SIG-M5 (cell line): ENCODE measurements at regions not wholly inside any gene's neighbourhood (a gene's known extent, or its start where the extent isn't known, plus 50 kb on each side); places are given as distances from the start of the nearest gene placed in this dataset.

ENCODE experiments used
- DNase-seq: peaks from one replicate; lab custom pipeline; 2025; lab: John Stamatoyannopoulos, UW

DNA sequence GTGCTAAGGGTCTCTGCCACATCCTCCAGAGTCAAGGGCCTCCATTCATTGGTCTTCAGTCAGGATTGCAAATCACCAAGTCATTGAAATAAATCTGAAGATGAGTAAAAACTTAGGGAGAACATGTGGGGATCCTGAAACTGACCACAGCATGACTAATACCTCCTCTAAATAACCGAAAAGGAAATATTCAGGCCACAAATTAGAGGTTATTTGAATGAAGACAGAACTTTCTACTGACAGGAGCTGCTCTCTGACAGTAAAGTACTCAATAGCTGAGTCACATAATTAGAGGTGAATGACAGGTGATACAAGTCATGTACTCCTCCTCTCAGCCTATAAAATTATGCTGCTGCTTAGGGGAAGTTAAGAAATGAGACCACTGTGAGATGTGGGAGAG is 240.2 kb upstream of the F9 start:
- DNase-seq: no peak

DNA sequence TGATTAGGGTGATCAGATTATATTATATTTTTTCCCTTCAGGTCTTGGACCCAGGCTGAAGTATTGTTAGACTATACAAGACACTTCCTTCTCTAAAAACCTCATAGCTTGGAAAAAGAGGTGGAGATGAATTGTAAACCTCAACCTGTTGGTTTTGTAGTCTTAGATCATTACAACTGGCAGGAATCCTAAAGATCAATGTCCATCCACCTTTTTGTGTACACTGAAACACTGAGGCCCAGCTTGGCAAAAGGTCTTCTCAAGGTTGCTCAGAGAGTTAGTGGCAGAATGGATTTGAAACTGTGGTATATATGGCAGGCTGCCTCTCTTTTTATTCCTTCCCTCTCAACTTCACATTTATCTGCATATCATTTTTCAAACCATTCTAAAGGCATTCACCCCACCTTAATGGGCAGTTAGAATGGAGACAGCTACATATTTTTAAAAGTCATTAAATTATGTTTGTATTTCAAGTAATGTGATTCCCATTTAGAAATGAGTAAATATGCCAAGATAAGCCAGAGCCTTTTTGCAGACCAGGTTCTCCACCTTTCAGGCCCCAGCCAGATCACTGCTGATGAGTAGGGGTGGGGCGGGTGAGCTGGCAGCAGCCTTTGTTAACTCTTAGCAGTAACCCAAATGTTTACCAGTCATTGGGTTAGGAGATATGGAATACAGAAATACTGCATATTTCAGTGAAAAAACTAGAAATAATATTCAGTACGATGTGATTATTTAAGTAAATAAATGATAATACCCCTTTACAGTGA is 243.2 kb upstream of the F9 start:
- DNase-seq: no peak

DNA sequence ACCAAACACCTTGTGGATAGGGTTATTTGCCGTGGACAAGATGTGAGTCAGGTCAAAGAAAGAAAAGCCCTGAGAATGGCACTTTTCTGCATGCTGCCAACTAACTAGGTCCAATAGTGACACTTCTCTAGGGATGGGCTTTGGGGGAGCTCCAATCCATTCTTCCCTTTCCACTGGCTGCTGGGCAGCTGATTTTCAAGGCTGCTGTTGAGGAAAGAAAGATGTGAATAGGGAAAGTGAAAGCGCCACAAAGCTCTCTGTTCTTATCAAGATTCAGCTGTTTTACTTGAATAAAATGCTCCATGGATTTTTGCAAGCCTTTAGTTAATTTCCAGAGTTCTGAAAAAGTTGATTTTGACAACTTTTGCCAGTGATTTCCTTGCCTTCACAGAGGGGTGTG is 244.2 kb upstream of the F9 start:
- no peak for DNase-seq

DNA sequence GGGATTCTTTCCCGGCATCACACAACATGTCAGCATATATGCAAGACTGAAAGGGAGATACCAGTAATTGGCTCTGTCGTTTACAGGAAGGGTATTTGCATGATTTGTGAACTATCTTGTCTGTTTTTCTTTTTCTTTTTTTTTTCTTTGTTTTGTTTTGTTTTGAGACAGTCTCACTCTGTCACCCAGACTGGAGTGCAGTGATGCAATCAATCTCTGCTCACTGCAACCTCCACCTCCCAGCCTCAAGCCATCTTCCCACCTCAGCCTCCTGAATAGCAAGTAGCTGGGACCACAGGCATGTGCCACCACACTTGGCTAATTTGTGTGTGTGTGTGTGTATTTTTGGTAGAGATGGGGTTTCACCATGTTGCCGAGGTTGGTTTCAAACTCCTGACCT is 262.7 kb upstream of the F9 start:
- no peak for DNase-seq

DNA sequence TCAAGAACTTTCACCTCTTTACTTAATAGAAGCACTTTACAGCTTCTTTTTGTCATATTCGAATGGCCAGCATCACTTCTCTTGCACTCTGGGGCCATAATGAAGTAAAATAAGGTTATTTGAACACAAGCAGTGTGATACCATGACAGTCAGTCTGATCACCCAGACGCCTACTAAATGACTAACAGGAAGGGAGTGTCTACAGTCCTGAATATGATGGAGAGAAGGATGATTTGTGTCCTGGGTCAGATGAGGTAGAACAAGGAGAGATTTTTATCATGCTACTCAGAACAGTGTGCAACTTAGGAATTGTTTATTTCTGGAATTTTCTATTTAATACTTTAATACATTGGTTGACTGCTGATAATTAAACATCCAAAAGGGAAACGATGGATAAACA is 284.2 kb upstream of the F9 start:
- DNase-seq: no peak

DNA sequence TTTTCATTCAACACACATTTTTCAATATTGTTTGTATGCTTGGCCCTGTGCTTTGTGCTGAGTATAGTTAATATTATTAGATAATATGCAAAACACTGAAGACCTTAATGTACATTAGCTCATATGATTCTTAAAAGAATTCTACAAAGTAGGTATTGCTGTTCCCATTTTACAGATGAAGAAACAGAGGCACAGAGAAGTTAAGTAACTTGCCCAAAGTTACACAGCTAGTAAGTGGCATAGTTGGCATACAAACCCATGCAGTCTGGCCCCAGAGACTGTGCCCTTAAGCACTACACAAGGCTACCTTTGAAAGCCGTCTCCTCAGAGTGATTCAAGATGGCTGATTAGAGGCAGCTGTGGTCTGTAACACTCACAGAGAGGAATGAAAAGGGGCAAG is 293.4 kb upstream of the F9 start:
- DNase-seq: no peak

DNA sequence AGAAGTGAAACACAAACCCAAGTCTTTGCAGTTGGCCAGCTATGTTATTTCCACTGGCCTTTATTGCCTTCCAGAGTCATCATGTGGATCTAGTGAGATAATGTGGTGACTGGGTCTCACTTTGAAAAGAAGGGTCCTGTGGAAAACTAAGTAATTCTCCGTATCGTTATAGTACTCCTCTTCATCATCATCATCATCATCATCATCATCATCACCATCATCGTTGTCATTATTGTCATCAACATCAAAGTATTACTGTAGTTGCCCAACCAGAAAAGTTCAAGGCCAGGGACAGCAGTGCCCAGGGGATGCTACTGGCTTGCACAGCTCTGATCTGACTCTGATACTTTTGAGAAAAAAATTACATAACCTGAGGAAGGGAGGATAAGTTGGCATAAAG is 295.6 kb upstream of the F9 start:
- no peak for DNase-seq

DNA sequence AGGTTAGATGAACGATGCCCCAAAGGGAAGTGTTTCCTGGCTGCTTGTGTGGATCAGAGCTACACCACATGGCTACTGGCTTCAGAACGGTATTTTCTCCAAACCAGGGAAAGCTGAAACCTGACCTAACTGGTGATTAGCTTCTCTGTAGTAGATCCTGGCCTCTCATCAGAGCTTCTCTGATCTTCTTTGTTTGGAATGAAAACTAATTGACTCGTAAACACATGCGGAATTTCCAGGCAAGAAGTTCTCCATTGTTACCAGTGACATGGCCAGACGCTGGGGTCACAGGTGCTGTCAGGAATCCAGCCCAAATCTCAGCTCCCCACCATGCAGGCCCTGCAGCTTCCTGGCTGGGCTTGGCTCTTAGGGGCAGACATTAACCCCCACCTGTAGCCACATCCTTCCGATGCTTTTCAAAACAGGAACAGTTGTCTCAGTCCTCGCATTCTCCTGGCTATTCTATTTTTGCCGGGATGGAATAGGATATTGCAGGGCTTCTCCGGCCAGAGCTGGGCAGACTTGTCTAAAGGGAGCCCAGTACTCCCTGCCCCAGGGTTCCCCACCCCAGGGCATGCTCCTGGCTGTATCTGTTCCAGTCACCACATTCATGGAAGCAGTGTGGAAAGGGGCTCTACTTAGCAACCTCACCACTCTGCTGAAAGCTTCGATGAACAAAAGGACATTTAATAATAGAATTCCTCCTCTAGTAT is 305.4 kb upstream of the F9 start:
- no peak for DNase-seq

DNA sequence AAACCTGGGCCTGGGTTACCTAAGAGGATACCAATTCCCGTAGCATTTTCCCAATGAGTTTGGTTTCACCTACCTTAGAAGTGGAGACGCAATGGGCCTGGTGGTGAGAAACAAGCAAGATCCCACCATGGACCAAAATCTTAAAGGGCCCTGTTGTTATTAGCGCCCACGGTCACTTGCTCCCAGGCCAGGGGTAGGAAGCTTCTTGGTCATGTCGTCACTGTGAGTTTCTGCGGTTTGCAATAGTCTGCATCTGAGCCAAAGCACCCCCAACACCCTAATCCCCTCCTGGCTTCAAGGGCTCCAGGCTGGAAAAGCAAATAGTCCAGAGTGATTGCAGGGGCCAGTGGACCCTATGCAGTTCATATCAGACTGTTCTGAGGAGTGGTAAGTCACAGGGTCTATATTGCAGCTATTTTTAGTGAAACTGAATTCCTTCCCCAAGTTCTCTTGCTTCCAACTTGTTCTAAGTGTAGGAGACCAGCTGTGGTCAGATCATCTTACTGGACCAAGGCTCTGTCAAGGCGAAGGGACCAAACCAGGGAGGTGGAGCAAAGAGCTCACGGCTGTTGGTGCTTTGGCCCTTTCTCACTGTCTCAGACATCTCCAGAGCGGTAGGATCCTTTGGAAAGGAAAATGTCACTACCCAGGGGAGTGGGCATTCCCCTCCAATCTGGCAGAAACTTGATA is 307.9 kb upstream of the F9 start:
- DNase-seq: no peak

DNA sequence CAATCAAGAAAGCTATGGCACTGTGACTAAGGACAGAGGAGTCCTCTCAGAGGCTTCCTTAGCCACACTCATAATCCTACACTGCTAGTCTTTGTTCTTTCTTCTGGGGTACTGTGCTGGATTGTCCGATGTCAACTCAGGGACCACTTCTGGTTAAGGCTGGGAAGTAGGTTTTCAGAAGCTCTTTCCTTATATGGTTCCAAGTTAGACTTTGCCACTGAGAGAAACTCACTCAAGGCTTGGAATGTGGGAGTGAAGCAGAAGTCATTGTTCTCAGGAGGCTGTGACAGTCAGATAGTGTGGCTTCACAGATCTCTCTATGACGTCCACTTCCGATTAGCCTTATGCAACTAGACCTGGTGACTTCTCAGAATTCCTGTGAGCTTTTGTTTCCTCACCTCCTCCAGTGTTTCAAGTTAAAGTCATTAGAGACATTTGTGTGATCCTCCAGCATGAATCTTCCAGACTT is 317.3 kb upstream of the F9 start:
- DNase-seq: no peak

DNA sequence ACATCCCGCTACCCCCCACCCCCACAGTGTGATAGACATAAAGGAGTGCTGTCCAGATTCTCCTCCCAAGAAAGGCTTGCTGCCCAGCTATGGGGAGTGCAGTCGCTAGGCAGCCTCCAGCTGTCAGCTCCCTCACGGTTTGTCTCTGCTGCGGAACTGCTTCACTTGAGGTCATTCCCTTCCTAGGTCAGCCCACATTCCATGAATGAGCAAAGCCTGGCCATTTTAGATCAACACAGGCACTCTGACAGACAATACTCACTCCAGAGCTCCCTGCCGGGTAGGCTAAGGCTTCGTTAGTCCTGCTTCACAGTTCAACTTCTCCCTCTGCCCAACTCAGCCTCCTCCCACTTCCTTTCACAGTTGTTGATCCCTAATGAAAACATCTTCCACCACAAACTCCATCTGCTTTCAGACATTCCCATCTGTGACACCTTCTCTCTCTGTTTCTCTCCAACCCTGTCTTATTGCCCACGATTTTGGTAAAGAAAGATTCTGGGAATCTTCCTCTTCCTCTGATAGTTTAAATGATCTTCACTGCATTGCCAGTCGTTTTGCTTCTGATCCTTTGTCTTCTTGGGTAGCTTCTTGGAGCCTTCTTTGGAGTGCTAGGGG is 318.9 kb upstream of the F9 start:
- no peak for DNase-seq

DNA sequence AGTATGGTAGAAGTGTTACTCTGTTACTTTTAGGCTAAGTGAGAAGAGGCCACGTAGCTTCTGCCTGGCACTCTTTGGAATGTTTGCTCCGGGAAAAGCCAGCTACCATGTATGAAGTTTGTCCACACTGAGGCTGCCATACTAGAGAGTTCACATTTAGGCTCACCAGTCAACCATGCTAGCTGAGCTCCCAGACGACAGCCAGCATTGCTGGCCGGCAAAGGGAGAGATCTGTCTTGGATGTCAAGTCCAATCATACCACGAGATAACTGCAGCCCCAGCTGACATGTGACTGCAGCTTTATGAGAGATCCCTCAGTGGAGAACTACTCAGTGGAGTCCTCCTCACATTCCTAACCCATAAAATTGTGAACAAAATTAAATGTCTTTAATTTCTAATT is 321.2 kb upstream of the F9 start:
- no peak for DNase-seq

DNA sequence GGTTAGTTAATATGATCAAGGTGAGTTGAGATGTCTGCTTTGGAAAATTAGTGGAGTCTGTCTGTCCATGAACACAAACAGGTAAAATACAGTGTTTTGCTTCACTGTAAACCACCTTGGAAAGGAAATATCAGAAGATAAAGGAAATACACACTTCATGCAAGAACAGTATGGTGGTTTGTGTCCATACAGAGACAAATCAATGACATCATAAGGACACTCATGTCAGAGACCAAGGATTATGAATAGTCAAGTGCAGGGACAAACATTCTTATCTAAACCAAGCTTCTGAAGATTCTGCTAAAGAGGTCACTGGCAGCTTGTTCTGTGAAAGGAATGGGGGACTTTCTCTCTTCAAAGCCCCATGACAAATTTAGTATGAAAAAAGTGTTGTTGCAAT is 322.9 kb upstream of the F9 start:
- no peak for DNase-seq

DNA sequence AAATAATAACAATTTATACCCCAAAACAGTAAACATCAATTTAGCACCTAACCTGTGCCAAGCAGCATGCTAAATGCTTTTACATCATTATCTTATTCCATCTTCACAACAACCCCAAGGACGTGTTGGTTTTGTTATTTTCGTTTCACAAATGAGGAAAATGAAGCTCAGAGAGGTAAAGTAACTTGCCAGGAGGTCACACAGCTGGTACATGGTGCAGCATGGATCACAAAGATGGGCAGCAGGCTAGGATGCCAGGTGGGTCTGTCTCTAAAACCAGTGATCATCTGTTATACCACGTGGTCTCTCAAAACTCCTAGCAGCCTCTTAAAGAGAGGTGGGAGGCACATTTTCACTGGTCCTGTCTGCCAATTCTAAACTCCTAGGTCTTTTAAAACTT is 323.6 kb upstream of the F9 start:
- no peak for DNase-seq

DNA sequence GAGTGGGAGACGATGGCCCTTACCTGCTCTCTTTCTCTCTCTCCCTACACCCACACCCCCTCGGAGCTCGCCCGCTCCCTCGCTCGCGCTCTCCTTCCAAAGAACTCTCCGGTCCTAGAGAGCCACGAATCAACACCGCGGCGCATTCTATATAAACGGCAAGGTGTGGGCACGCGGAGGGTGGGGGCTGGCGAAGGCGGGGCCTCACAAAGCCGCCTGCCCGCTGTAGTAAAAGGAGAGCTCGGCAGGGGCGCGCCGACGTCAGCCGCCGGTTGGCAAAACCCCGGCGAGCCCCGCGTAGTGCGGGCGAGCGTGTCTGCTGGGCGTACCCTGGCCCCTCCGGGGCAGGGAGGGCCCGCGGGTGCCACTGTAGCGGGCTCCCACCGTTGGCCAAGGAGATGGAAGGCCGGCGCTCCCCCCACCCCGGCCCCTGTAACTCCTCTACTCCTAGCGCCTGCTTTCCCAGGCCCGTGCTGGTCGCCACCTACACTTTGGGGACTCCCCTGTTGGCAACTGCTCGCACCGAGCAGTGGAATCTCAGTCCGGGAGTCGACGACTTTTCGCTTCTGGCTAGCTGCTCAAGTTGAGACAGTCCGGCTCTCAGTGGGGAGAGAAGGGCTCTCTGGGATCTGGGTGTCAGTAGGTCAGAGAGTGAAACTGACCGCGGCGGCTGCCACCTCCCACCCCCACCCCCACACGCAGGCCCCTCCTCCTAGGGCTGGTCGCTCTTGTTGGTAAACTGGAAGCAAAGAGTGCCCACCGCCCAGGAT is 325.5 kb upstream of the F9 start:
- no peak for DNase-seq

DNA sequence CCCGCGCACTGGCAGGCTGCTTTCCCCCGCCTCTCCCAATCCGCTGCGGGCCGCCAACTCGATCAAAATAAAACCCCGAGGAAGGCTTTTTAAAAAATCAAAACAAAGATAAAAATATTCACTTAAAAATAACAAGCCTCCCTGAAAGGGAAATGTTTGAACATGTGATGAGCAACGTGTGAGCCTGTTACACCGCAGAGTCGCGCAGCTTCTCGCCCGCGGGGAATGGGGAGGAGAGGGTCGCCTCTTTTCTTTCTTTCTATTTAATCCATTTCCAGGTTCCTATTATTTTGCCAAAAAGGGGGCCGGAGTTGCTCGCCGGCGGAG is 326.0 kb upstream of the F9 start:
- no peak for DNase-seq

DNA sequence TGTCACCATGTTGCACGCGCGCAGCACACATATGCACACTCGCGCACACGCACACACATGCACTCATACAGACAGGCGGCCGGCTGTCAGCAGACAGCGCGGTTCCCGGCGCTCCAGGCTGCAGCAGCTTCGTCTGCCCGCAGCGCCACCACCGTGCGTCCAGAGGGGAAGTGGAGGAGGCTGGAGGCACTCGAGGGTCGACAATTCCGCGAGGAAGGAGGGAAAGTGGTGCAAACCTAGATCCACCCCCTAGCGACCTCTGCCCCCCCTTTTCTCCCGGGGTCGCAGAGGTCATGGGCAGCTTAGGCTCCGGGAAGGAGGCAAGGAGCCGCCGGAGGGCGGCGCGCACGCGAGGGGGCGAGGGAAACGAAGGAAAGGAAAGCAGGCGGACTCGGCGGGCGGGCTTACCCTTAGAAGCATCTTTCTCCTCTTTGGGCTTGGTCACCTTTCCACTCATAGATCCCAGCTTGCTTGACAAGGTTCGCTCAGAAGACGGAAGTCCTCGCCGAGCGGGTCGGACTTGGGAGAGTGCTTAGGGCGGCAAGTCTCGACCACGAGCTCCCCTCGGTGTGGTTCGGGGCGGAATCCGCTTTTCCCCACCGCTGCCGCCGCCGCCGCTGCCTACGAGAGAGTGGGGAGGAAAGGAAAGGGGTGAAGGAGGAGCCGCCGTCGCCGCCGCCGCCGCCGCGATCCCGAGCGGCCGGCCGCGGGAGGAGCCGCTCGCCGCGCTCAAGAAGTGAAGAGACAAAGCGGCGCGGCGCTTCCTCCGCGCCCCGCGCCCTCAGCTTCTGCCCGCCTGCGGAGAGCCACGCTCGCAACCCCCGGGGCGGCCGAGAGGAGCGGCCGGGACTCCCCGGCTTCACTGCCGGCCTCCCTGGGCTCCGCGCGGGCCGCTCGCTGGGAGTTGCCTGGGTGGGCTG is 326.6 kb upstream of the F9 start:
- no peak for DNase-seq

DNA sequence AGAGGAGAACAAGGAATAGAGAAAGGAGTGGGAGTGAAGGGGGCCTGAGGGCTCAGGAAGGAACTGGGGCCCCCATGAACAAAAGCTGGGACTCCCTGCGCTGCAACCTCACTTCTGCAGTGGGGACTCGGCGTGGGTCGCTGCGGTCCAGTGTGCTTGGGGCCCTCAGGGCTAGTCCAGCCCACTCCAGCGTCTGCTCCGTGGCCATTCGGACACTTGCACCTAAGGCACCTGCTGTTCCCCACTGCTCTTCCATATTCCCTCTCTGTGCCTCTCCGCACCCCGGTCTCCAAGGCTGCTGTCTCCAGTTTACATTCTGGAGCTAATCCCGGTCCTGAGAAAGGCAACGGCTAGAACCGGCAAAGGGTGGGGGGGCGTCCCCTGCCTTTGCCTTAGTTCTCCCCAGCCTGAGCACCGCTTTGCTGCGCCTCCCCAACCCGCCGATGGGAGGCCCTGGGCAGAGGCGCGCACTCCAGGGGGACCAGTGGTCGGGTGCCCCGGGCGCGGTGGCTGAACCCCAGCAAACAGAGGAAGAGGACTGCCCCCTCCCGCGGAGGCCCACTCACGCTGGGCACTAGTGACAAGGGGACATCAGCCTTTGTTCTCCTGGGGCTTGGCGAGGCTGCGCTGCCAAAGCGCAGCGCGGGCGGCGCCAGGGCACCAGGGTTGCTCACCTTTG is 327.7 kb upstream of the F9 start:
- DNase-seq: no peak

DNA sequence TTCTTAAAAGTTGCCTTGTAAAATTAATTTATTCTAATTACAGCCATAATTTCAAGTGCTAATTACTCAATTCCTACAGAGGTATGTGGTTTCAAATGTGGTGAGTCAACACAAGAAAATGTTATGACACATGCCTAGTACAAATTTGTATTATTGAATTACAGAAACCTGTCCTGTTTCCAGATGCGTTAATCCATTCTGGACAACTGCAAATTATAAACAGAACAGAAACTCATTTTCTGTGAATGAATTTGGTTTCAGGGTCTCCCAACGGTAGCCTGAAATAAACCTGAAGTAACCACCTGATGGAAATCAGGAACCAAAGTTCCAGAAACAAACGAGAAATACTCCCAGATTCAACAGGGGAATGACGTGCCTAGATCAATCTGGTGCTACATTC is 328.6 kb upstream of the F9 start:
- no peak for DNase-seq

DNA sequence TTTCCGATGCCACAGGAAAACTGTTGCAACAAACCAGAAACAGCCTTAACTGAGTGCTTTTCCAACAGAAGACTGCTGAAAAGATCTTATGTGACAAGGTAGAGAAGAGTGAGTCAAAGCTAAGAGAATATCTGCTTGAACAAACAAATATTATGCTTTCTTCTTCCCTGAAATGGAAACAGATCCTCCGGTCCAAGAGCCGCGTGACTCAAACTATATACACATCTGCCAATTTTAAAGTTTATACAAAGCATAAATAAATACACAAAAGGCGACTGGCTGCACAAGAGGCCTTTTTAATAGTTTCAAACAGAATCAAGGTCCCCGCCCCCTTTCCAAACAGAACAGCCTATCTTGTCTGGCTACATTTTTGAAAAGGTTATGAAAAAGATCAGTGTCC is 329.7 kb upstream of the F9 start:
- DNase-seq: no peak

DNA sequence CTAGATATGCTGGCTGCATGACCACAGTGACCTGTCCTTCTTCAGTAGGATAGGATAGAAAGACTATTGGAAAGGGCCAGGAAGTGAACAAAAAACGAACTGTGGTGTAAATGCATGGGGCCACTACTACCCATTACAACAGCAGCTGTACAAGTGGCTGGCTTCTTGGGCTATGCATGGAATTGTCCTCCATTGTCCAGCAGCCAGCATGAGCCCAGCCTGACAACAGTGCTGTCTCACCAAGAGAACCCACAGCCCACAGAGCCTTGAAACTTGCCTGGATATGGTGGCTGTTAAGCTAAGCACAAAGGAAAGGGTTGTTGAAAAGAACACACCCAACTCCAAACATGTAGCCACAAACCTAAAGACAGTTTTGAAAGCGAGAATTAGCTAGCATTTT is 330.2 kb upstream of the F9 start:
- no peak for DNase-seq
